DOHH2 (cell line): ENCODE measurements at regions not wholly inside any gene's neighbourhood (a gene's known extent, or its start where the extent isn't known, plus 50 kb on each side); places are given as distances from the start of the nearest gene placed in this dataset.

Source experiments
- H3F3A ChIP-seq: fragments of 200-600 bp; sonication (generic), shearing (Covaris generic); 2 replicates; pipeline ENCODE4 v1.6.0; 2016; ENCODE audit warnings: antibody characterized with exemption, mild to moderate bottlenecking; ENCODE audit not compliant: control insufficient read depth, insufficient read depth
- H3K27ac ChIP-seq: fragments of 200-600 bp; sonication (generic); 2 replicates; pipeline ENCODE4 v1.5.1; 2014; ENCODE audit warnings: low read depth, mild to moderate bottlenecking, low read length, moderate library complexity
- H3K27me3 ChIP-seq: fragments of 200-600 bp; sonication (generic); 2 replicates; pipeline ENCODE4 v1.6.1; 2014; ENCODE audit warnings: mild to moderate bottlenecking, low read length, mixed read lengths; ENCODE audit not compliant: control insufficient read depth
- H3K36me3 ChIP-seq: fragments of 200-600 bp; sonication (generic); 2 replicates; pipeline ENCODE4 v1.6.1; 2014; ENCODE audit warnings: mild to moderate bottlenecking, low read length, moderate library complexity, mixed read lengths; ENCODE audit not compliant: control insufficient read depth
- H3K4me1 ChIP-seq: fragments of 200-600 bp; sonication (generic); 2 replicates; pipeline ENCODE4 v1.6.1; 2014; ENCODE audit warnings: mild to moderate bottlenecking, low read length, mixed read lengths; ENCODE audit not compliant: control insufficient read depth
- H3K4me2 ChIP-seq: fragments of 200-600 bp; sonication (generic); 2 replicates; pipeline ENCODE4 v1.6.0; 2014; ENCODE audit warnings: mild to moderate bottlenecking, low read length, moderate library complexity
- H3K4me3 ChIP-seq: fragments of 200-600 bp; sonication (generic); 2 replicates; pipeline ENCODE4 v1.5.1; 2014; ENCODE audit warnings: mild to moderate bottlenecking, low read length, mixed read lengths
- H3K79me2 ChIP-seq: fragments of 200-600 bp; sonication (generic); 2 replicates; pipeline ENCODE4 v1.6.1; 2014; ENCODE audit warnings: mild to moderate bottlenecking, low read length, mixed read lengths; ENCODE audit not compliant: control insufficient read depth
- H3K9me2 ChIP-seq: fragments of 200-600 bp; sonication (generic); replicated peaks from 2 replicates; pipeline ENCODE4 v1.6.1; 2014; ENCODE audit warnings: mild to moderate bottlenecking, low read length, mixed read lengths; ENCODE audit not compliant: control insufficient read depth
- H3K9me3 ChIP-seq: fragments of 200-600 bp; sonication (generic); 2 replicates; pipeline ENCODE4 v1.6.1; 2014; ENCODE audit warnings: antibody characterized with exemption, low read length, mixed read lengths; ENCODE audit not compliant: control insufficient read depth, insufficient read depth
- H4K20me1 ChIP-seq: fragments of 200-600 bp; sonication (generic); 2 replicates; pipeline ENCODE4 v1.6.0; 2014; ENCODE audit warnings: low read depth, mild to moderate bottlenecking, antibody characterized with exemption, low read length, moderate library complexity; ENCODE audit not compliant: control insufficient read depth, insufficient read depth
- EZH2phosphoT487 ChIP-seq: fragments of 200-600 bp; sonication (generic); IDR thresholded peaks from 2 replicates; pipeline ENCODE4 v1.6.1; 2017; ENCODE audit warnings: borderline replicate concordance, mild to moderate bottlenecking, antibody characterized with exemption, low read length, moderate library complexity, mixed read lengths
- TF ChIP-seq, protein P1 (sequence below): fragments of 200-600 bp; sonication (generic); IDR thresholded peaks from one replicate; pipeline ENCODE4 v1.5.1; 2014; ENCODE audit warnings: antibody characterized with exemption, mild to moderate bottlenecking, low read depth, low read length; ENCODE audit not compliant: poor library complexity, severe bottlenecking

- Histone ChIP-seq H3K27ac (no peak overlapping the region), H3K4me1 (no peaks in the 10 kb centered on the region), H3K4me2 (no peak overlapping the region), H4K20me1 (no peaks in the 10 kb centered on the region), H3K36me3 (no peaks in the 10 kb centered on the region), H3K79me2 (no peaks in the 10 kb centered on the region), H3K4me3 (no peak overlapping the region), H3K27me3 (no peaks in the 10 kb centered on the region), H3K9me3 (no peaks in the 10 kb centered on the region; the same call in 1 of the 2 replicates), H3K9me2 (no peaks in the 10 kb centered on the region), H3F3A (no peaks in the 10 kb centered on the region)
- no peak for TF ChIP-seq EZH2phosphoT487
- TF ChIP-seq, protein P1, sequence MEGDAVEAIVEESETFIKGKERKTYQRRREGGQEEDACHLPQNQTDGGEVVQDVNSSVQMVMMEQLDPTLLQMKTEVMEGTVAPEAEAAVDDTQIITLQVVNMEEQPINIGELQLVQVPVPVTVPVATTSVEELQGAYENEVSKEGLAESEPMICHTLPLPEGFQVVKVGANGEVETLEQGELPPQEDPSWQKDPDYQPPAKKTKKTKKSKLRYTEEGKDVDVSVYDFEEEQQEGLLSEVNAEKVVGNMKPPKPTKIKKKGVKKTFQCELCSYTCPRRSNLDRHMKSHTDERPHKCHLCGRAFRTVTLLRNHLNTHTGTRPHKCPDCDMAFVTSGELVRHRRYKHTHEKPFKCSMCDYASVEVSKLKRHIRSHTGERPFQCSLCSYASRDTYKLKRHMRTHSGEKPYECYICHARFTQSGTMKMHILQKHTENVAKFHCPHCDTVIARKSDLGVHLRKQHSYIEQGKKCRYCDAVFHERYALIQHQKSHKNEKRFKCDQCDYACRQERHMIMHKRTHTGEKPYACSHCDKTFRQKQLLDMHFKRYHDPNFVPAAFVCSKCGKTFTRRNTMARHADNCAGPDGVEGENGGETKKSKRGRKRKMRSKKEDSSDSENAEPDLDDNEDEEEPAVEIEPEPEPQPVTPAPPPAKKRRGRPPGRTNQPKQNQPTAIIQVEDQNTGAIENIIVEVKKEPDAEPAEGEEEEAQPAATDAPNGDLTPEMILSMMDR, result no peak
Observed at GRCh38 chr10:83179371-83179770, 959.9 kb upstream of the GHITM start.

- Histone ChIP-seq H3K36me3 (no peaks in the 10 kb centered on the region), H3K4me3 (no peak overlapping the region), H3K79me2 (no peaks in the 10 kb centered on the region), H3K27ac (no peak overlapping the region), H4K20me1 (no peaks in the 10 kb centered on the region), H3K9me3 (no peaks in the 10 kb centered on the region; the same call in 1 of the 2 replicates), H3K27me3 (no peaks in the 10 kb centered on the region), H3K9me2 (no peaks in the 10 kb centered on the region), H3K4me2 (no peak overlapping the region), H3F3A (no peaks in the 10 kb centered on the region), H3K4me1 (no peaks in the 10 kb centered on the region)
- TF ChIP-seq, protein P1, result no peak
- TF ChIP-seq EZH2phosphoT487, result no peak
Observed at GRCh38 chr10:83182076-83182475, 957.2 kb upstream of the GHITM start.

DNA sequence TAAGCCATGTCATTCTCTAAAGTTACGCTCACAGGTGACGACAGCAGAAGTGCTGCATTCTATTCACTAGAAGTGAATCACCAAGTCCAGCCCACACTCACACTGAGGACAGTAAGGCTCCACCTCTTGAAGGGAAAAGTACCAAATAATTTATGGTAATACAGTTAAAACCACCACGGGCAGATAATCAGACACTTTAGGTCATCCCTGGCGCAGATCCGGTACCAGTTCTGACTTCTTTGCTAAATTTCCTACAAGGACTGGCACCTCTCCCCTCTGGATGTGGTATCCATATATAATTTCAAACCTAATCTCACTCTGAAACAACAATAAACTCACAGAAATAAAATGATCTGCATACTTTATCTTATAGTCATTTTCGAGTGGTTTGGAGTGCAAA lies 954.7 kb upstream of the GHITM start:
- Histone ChIP-seq H3K79me2 (no peaks in the 10 kb centered on the region), H4K20me1 (no peaks in the 10 kb centered on the region), H3K27me3 (no peaks in the 10 kb centered on the region), H3K9me2 (no peaks in the 10 kb centered on the region), H3K9me3 (no peaks in the 10 kb centered on the region), H3K36me3 (no peaks in the 10 kb centered on the region), H3K4me3 (no peak overlapping the region), H3K4me2 (no peak overlapping the region), H3F3A (no peaks in the 10 kb centered on the region), H3K4me1 (no peaks in the 10 kb centered on the region), H3K27ac (no peak overlapping the region)
- TF ChIP-seq, protein P1, result no peak
- TF ChIP-seq EZH2phosphoT487, result no peak

DNA sequence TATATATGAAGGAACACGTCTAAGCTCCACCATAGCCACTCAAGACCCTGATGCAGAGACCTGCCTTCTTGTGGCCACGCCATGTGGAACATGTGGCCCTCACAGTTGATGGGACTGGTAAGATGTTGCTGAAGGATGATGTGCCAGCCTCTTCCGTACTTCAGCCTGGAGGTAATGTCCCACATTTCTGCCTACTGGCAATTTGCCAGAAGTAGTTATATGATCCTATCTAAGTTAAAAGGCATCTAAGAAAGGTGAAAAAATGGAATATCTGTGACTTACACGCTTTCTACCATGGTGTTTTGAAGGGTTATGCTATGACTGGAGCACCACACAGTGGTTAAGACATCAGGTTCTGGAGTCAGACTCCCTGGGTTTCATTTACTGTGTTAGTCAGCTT lies 948.7 kb upstream of the GHITM start:
- Histone ChIP-seq H3K79me2 (no peaks in the 10 kb centered on the region), H3K9me3 (no peaks in the 10 kb centered on the region), H4K20me1 (no peaks in the 10 kb centered on the region), H3K9me2 (no peaks in the 10 kb centered on the region), H3K4me3 (no peak overlapping the region), H3K27ac (no peak overlapping the region), H3K27me3 (no peaks in the 10 kb centered on the region), H3K4me1 (no peaks in the 10 kb centered on the region), H3F3A (no peaks in the 10 kb centered on the region), H3K36me3 (no peaks in the 10 kb centered on the region), H3K4me2 (no peak overlapping the region)
- TF ChIP-seq, protein P1, result no peak
- TF ChIP-seq EZH2phosphoT487, result no peak
